KBM-7 (cell line): ENCODE measurements at regions not wholly inside any gene's neighbourhood (a gene's known extent, or its start where the extent isn't known, plus 50 kb on each side); places are given as distances from the start of the nearest gene placed in this dataset.

Experiments
- DNase-seq: peaks from one replicate; pipeline ENCODE4 v3.0.0-alpha.2; 2015
- in situ Hi-C: fragments of 300-500 bp; cut with MboI; formaldehyde crosslinking; loops from 2 replicates; pipeline ENCODE4 v1.14.3; 2020; ENCODE audit warnings: low sequenced_read_pairs, low pct_unique_long_range_greater_than_20kb, mixed read lengths

GRCh38 chr3:165463531-165463930, 267.3 kb upstream of the SLITRK3 start:
- no peak for DNase-seq
- in situ Hi-C loops: no loop called here

- no peak for DNase-seq
- in situ Hi-C loops: no loop called here
Observed at GRCh38 chr3:165462636-165463334, 266.6 kb upstream of the SLITRK3 start.

- in situ Hi-C loops: no loop called here
- no peak for DNase-seq
Observed at GRCh38 chr3:165459924-165460835, 264.0 kb upstream of the SLITRK3 start.

GRCh38 chr3:165459111-165459510, 262.9 kb upstream of the SLITRK3 start:
- in situ Hi-C loops: no loop called here
- DNase-seq: no peak

GRCh38 chr3:165457096-165457495, 260.9 kb upstream of the SLITRK3 start:
- no peak for DNase-seq
- in situ Hi-C loops: no loop called here

GRCh38 chr3:165455793-165456192, 259.6 kb upstream of the SLITRK3 start:
- in situ Hi-C loops: no loop called here
- DNase-seq: no peak

- in situ Hi-C loops: no loop called here
- no peak for DNase-seq
Observed at GRCh38 chr3:165455360-165455759, 259.2 kb upstream of the SLITRK3 start.

GRCh38 chr3:165451371-165452070, 255.3 kb upstream of the SLITRK3 start:
- no peak for DNase-seq
- in situ Hi-C loops: no loop called here

- no peak for DNase-seq
- in situ Hi-C loops: no loop called here
Observed at GRCh38 chr3:165446555-165446954, 250.4 kb upstream of the SLITRK3 start.

- DNase-seq: no peak
- in situ Hi-C loops: no loop called here
Observed at GRCh38 chr3:165444745-165445144, 248.6 kb upstream of the SLITRK3 start.

GRCh38 chr3:165443664-165444063, 247.5 kb upstream of the SLITRK3 start:
- DNase-seq: no peak
- in situ Hi-C loops: no loop called here

GRCh38 chr3:165442061-165442460, 245.9 kb upstream of the SLITRK3 start:
- in situ Hi-C loops: no loop called here
- no peak for DNase-seq

GRCh38 chr3:165440380-165440779, 244.2 kb upstream of the SLITRK3 start:
- no peak for DNase-seq
- in situ Hi-C loops: no loop called here

- in situ Hi-C loops: no loop called here
- no peak for DNase-seq
Observed at GRCh38 chr3:165439765-165440164, 243.6 kb upstream of the SLITRK3 start.

GRCh38 chr3:165434516-165434915, 238.3 kb upstream of the SLITRK3 start:
- in situ Hi-C loops: no loop called here
- DNase-seq: no peak

GRCh38 chr3:165406425-165406824, 210.2 kb upstream of the SLITRK3 start:
- in situ Hi-C loops: no loop called here
- no peak for DNase-seq

- in situ Hi-C loops: no loop called here
- no peak for DNase-seq
Observed at GRCh38 chr3:165404357-165405027, 208.3 kb upstream of the SLITRK3 start.

GRCh38 chr3:165403666-165404065, 207.5 kb upstream of the SLITRK3 start:
- no peak for DNase-seq
- in situ Hi-C loops: no loop called here

GRCh38 chr3:165395188-165395587, 199.0 kb upstream of the SLITRK3 start:
- in situ Hi-C loops: no loop called here
- DNase-seq: no peak
